A673 (cell line): ENCODE measurements at regions not wholly inside any gene's neighbourhood (a gene's known extent, or its start where the extent isn't known, plus 50 kb on each side); places are given as distances from the start of the nearest gene placed in this dataset.
A peak's percentile ranks its signal among the peaks of the same experiment; 100 is the strongest.

ENCODE experiments used
- BruUV-seq: library from RNA; stranded (reverse); fragments of 400-500 nt; replicated peaks from 2 replicates; lab custom pipeline; 2021; lab: Mats Ljungman, UMichigan
- CTCF ChIA-PET: fragments of 300-600 bp; sonication (Branson Sonifier 250); formaldehyde crosslinking; loops from one replicate; lab custom pipeline; 2022; ENCODE audit warnings: antibody characterized with exemption; lab: Charles Lee
- POLR2A ChIA-PET: fragments of 300-600 bp; sonication (Branson Sonifier 250); formaldehyde crosslinking; loops from one replicate; lab custom pipeline; 2022; ENCODE audit warnings: antibody characterized with exemption; ENCODE audit not compliant: low non-redundant PET; lab: Charles Lee
- DNase-seq: peaks from one replicate; pipeline ENCODE4 v3.0.0-alpha.2; 2015; ENCODE audit warnings: low spot score
- H3K27ac ChIP-seq: fragments of 200-600 bp; sonication (generic); 2 replicates; pipeline ENCODE4 v1.5.1; 2016; ENCODE audit warnings: mixed run types, low read depth, mild to moderate bottlenecking, mixed read lengths, antibody characterized with exemption, low read length; ENCODE audit not compliant: poor library complexity, severe bottlenecking
- H3K27me3 ChIP-seq: fragments of 200-600 bp; sonication (generic); replicated peaks from 2 replicates; pipeline ENCODE4 v1.6.1; 2017; ENCODE audit warnings: mixed run types, low read depth, mild to moderate bottlenecking, mixed read lengths, antibody characterized with exemption, low read length; ENCODE audit not compliant: insufficient read depth, poor library complexity
- H3K36me3 ChIP-seq: fragments of 200-600 bp; sonication (generic); 2 replicates; pipeline ENCODE4 v1.6.1; 2016; ENCODE audit warnings: mixed run types, mild to moderate bottlenecking, mixed read lengths, antibody characterized with exemption, low read length; ENCODE audit not compliant: insufficient read depth, poor library complexity, severe bottlenecking
- H3K4me1 ChIP-seq: fragments of 200-600 bp; sonication (generic); 2 replicates; pipeline ENCODE4 v1.6.1; 2017; ENCODE audit warnings: mixed run types, mild to moderate bottlenecking, mixed read lengths, antibody characterized with exemption, low read length; ENCODE audit not compliant: insufficient read depth, poor library complexity, severe bottlenecking
- H3K4me3 ChIP-seq: fragments of 200-600 bp; sonication (generic); 2 replicates; pipeline ENCODE4 v1.5.1; 2016; ENCODE audit warnings: low read depth, mixed run types, mild to moderate bottlenecking, mixed read lengths, low read length; ENCODE audit not compliant: poor library complexity, severe bottlenecking
- H3K9me3 ChIP-seq: fragments of 200-600 bp; sonication (generic); 2 replicates; pipeline ENCODE4 v1.6.1; 2016; ENCODE audit warnings: mixed run types, low read depth, mild to moderate bottlenecking, mixed read lengths, antibody characterized with exemption, low read length; ENCODE audit not compliant: poor library complexity, severe bottlenecking
- CTCF ChIP-seq: fragments of 300-800, 200-600 bp; sonication (generic); conservative IDR thresholded peaks from 2 replicates; pipeline ENCODE4 v1.5.1; 2017; ENCODE audit warnings: low read depth, mild to moderate bottlenecking, antibody characterized with exemption, low read length, moderate library complexity, mixed read lengths
- EZH2 ChIP-seq: fragments of 200-600 bp; sonication (generic); IDR thresholded peaks from 2 replicates; pipeline ENCODE4 v1.6.1; 2017; ENCODE audit warnings: borderline replicate concordance, low read depth, mild to moderate bottlenecking, mixed read lengths, antibody characterized with exemption, low read length; ENCODE audit not compliant: poor library complexity, severe bottlenecking
- intact Hi-C: fragments of 100-400 bp; cut with micrococcal nuclease; formaldehyde crosslinking; loops from one replicate; pipeline ENCODE4 v1.10.0; 2022; ENCODE audit not compliant: unreplicated experiment

DNA sequence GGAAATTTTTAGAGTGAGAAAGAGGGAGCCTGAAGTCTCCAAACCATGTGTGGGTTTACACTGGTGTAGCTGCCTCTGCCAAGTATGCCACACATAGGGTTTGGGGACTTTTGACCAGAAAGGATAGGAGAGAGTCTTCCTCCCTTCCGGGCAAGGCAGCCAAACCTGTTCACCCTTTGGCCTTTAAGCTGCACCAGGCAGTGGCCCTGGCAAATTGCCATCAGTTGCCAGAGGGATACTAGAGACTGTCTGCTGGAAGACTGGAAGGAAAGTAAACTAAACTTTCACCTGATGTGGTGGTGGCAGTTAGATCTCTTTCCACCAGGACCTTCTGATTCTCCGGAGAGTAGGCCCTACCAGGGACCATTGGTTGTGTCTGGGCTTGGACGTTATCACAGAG lies 1263.2 kb downstream of the FAM181B start:
- intact Hi-C loops = no loop called here
- H3K27me3 ChIP-seq = no peaks in the 10 kb centered on the region
- H3K36me3 ChIP-seq = no peaks in the 10 kb centered on the region
- CTCF ChIA-PET = no interaction called here
- H3K27ac ChIP-seq = no peak overlapping the region
- H3K4me1 ChIP-seq = no peaks in the 10 kb centered on the region
- no peak overlapping the region for H3K4me3 ChIP-seq
- DNase-seq = no peak
- POLR2A ChIA-PET = no interaction called here
- no peaks in the 10 kb centered on the region for H3K9me3 ChIP-seq
- TF ChIP-seq EZH2 (no peak), CTCF (no peak)
- no TSS peak for BruUV-seq

DNA sequence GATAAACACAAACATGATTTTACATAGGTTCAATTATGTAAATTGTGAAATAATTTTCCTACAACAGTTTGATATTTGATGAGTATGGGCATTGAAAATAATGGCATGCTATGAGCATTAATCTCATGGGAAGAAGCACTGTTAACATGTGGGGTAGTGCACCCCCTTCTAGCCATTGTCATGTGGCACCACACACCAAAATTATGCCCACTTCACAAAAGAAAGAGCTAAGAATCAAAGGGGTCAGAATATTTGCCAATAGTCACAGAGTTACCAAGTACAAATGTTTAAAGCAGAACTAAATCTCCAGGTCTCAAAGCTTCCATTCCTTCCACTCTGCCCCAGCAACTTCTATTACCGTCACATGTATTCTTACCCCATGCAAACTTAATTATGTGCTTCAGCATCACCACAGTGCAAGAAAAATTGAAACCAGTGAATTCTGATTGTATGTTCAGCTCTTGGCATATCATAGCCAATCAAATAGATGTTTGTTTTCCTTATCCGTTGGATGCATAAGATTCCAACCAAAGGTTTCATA lies 1273.8 kb downstream of the FAM181B start:
- BruUV-seq = no TSS peak
- ChIA-PET POLR2A (no interaction called here), CTCF (no interaction called here)
- H3K4me1 ChIP-seq = no peaks in the 10 kb centered on the region
- no peak for DNase-seq
- no peak overlapping the region for H3K27ac ChIP-seq
- no peak overlapping the region for H3K4me3 ChIP-seq
- no peaks in the 10 kb centered on the region for H3K27me3 ChIP-seq
- no peaks in the 10 kb centered on the region for H3K9me3 ChIP-seq
- H3K36me3 ChIP-seq = no peaks in the 10 kb centered on the region
- TF ChIP-seq EZH2 (no peak), CTCF (no peak)
- intact Hi-C loops = no loop called here

- Histone ChIP-seq H3K36me3 (no peaks in the 10 kb centered on the region), H3K27ac (no peak overlapping the region), H3K9me3 (no peaks in the 10 kb centered on the region), H3K4me3 (no peak overlapping the region), H3K4me1 (no peaks in the 10 kb centered on the region), H3K27me3 (no peaks in the 10 kb centered on the region)
- DNase-seq = peak; percentile 18
- TF ChIP-seq CTCF (no peak), EZH2 (no peak)
- ChIA-PET POLR2A (interaction anchor here (0.5 kb wide), 1 partner anchor 56 kb away, joined by 4 read pairs; no protein-coding TSS in a partner anchor), CTCF (no interaction called here)
- intact Hi-C loops = no loop called here
- no TSS peak for BruUV-seq
These were observed 1284.0 kb downstream of the FAM181B start for GRCh38 chr11:81449588-81450156.
